RWPE2 (cell line): ENCODE measurements at regions not wholly inside any gene's neighbourhood (a gene's known extent, or its start where the extent isn't known, plus 50 kb on each side); places are given as distances from the start of the nearest gene placed in this dataset.

Source experiments
- ATAC-seq: fragments of 200-7000 bp; cut with Tn5 transposase; 3 replicates; pipeline ENCODE4 v1.9.1; 2021; ENCODE audit warnings: low read depth
- DNase-seq: peaks from one replicate; pipeline ENCODE4 v3.0.0-alpha.2; 2020; ENCODE audit warnings: low spot score
- H3K27ac ChIP-seq: fragments of 450-650 bp; 2 replicates; pipeline ENCODE4 v1.5.1; 2017; ENCODE audit warnings: mild to moderate bottlenecking; ENCODE audit not compliant: poor library complexity, severe bottlenecking
- H3K27me3 ChIP-seq: fragments of 250-450 bp; sonication (Bioruptor Pico); 2 replicates; pipeline ENCODE4 v1.5.1; 2021; ENCODE audit warnings: mild to moderate bottlenecking, moderate library complexity; ENCODE audit not compliant: insufficient read depth, poor library complexity, severe bottlenecking
- H3K36me3 ChIP-seq: fragments of 250-450 bp; sonication (Bioruptor Pico); 2 replicates; pipeline ENCODE4 v1.5.1; 2020; ENCODE audit warnings: low read depth, mild to moderate bottlenecking, moderate library complexity
- H3K4me1 ChIP-seq: fragments of 250-450 bp; sonication (Bioruptor Pico); 2 replicates; pipeline ENCODE4 v1.5.1; 2021; ENCODE audit warnings: mild to moderate bottlenecking, moderate library complexity; ENCODE audit not compliant: insufficient read depth, poor library complexity, severe bottlenecking
- H3K4me3 ChIP-seq: fragments of 250-450 bp; sonication (Bioruptor Pico); 2 replicates; pipeline ENCODE4 v1.5.1; 2021; ENCODE audit warnings: mild to moderate bottlenecking, moderate library complexity; ENCODE audit not compliant: severe bottlenecking
- H3K9me3 ChIP-seq: fragments of 250-450 bp; sonication (Bioruptor Pico); 2 replicates; pipeline ENCODE4 v1.5.1; 2021; ENCODE audit warnings: mild to moderate bottlenecking, moderate library complexity; ENCODE audit not compliant: severe bottlenecking
- TF ChIP-seq, protein P1 (sequence below): fragments of 450-650 bp; IDR thresholded peaks from one replicate; pipeline ENCODE4 v1.5.1; 2017; ENCODE audit warnings: mild to moderate bottlenecking, moderate library complexity; ENCODE audit not compliant: poor library complexity, severe bottlenecking

DNA sequence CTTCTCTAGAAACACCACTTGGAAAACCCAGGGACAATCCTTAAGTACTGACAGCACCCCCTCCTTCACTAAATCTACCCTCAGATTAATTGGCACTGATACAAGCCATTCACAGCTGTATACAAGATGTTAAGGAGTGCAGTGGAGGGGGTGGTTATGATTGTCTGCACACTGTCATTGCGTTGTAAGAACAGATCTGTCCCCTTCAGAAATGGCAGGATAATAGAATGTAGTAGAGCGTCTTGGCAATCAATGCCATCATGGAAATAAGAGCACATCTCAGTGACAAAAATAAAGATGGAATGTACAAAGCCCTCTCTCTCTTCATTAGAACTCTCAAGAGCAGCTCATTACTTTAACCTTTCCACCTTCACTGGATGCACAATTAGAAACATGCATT is 324.9 kb upstream of the TBX18 start:
- ATAC-seq = no peak
- H3K36me3 ChIP-seq = no peaks in the 10 kb centered on the region
- no peak overlapping the region for H3K27ac ChIP-seq
- no peaks in the 10 kb centered on the region for H3K4me1 ChIP-seq
- TF ChIP-seq, protein P1, sequence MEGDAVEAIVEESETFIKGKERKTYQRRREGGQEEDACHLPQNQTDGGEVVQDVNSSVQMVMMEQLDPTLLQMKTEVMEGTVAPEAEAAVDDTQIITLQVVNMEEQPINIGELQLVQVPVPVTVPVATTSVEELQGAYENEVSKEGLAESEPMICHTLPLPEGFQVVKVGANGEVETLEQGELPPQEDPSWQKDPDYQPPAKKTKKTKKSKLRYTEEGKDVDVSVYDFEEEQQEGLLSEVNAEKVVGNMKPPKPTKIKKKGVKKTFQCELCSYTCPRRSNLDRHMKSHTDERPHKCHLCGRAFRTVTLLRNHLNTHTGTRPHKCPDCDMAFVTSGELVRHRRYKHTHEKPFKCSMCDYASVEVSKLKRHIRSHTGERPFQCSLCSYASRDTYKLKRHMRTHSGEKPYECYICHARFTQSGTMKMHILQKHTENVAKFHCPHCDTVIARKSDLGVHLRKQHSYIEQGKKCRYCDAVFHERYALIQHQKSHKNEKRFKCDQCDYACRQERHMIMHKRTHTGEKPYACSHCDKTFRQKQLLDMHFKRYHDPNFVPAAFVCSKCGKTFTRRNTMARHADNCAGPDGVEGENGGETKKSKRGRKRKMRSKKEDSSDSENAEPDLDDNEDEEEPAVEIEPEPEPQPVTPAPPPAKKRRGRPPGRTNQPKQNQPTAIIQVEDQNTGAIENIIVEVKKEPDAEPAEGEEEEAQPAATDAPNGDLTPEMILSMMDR = no peak
- no peaks in the 10 kb centered on the region for H3K27me3 ChIP-seq
- H3K4me3 ChIP-seq = no peak overlapping the region
- no peak for DNase-seq
- no peaks in the 10 kb centered on the region for H3K9me3 ChIP-seq

DNA sequence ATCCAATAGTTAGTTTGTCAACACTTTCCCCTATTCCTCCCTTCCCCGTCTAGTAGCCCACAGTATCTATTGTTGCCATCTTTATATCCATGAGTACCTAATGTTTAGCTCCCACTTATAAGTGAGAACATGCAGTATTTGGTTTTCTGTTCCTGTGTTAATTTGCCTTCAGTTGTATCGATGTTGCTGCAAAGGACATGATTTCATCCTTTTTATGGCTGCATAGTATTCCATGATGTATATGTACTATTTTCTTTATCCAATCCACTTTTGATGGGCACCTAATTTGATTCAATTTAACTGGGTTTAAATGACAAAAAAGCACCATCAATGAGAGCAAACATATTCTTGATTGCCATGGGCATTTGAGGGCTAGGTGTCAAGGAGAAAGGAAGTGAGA is 321.5 kb upstream of the TBX18 start:
- Histone ChIP-seq H3K27me3 (no peaks in the 10 kb centered on the region), H3K27ac (no peak overlapping the region), H3K36me3 (no peaks in the 10 kb centered on the region), H3K4me1 (no peaks in the 10 kb centered on the region), H3K9me3 (no peaks in the 10 kb centered on the region), H3K4me3 (no peak overlapping the region)
- TF ChIP-seq, protein P1 = no peak
- DNase-seq = no peak
- no peak for ATAC-seq

DNA sequence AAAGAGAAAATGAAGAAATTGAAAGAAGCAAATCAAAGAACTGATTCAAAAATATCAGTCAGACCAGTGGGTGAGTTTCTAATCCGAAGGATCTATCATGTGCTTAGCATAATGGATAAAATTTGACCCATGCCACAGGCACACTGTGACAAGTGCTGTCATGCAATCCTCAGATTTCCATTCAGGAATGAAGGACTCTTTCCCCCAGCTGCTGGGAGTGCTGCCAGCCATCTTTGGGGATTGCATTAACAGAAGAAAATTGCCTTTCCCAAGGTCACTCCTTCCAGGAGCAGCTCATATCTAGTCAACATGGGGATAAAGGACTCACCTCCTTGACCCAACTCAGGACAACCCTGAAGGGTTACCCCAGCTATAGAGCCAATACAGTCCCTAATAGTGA is 316.7 kb upstream of the TBX18 start:
- Histone ChIP-seq H3K4me1 (peaks cover 18% of the 10 kb centered on the region), H3K9me3 (no peaks in the 10 kb centered on the region), H3K27ac (no peak overlapping the region), H3K4me3 (no peak overlapping the region), H3K27me3 (no peaks in the 10 kb centered on the region), H3K36me3 (no peaks in the 10 kb centered on the region)
- no peak for DNase-seq
- ATAC-seq = no peak
- TF ChIP-seq, protein P1 = no peak

DNA sequence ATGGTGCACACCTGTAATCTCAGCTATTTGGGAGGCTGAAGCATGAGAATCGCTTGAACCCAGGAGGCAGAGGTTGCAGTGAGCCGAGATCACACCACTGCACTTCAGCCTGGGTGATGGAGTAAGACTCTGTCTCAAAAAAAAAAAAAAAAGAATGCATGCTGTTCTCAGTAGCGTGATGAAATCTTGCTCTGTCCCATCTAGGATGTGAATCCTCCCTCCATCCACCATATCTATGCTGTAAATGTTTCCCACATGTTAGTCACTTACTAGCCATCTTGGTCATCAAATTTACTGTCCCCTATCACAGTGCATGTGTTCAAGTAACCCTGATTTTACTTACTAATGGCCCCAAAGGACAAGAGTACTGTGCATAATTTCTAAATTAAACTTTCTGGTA is 315.4 kb upstream of the TBX18 start:
- TF ChIP-seq, protein P1 = no peak
- Histone ChIP-seq H3K36me3 (no peaks in the 10 kb centered on the region), H3K4me1 (peaks cover 18% of the 10 kb centered on the region), H3K4me3 (no peak overlapping the region), H3K27ac (no peak overlapping the region), H3K9me3 (no peaks in the 10 kb centered on the region), H3K27me3 (no peaks in the 10 kb centered on the region)
- ATAC-seq (no peak), DNase-seq (no peak)

DNA sequence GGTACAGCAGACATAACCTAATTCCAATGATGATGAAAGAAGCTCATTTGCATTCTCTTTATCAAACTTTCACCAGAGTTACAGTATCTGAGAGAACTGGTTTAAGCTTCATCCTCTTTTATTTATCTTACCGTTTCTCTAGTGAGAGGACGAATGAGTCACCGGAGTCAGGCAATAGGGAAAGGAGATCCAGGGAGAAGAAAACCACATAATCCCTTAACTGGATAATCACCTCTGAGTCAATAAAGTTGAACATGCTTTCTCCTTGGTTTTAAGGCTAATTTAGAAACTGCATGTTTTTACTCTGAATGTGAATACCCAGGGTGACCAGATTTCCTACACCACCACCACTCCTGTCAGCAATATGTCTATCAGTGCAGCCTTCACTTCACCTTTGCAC is 313.7 kb upstream of the TBX18 start:
- peak overlapping the region; percentile 14 for H3K27ac ChIP-seq
- H3K4me3 ChIP-seq = no peak overlapping the region
- no peaks in the 10 kb centered on the region for H3K27me3 ChIP-seq
- peaks cover 18% of the 10 kb centered on the region for H3K4me1 ChIP-seq
- ATAC-seq = peak; percentile 98
- H3K9me3 ChIP-seq = no peaks in the 10 kb centered on the region
- TF ChIP-seq, protein P1 = no peak
- H3K36me3 ChIP-seq = no peaks in the 10 kb centered on the region
- DNase-seq = no peak
